ENCODE measurements at regions not wholly inside any gene's neighbourhood (a gene's known extent, or its start where the extent isn't known, plus 50 kb on each side); places are given as distances from the start of the nearest gene placed in this dataset.

DNA sequence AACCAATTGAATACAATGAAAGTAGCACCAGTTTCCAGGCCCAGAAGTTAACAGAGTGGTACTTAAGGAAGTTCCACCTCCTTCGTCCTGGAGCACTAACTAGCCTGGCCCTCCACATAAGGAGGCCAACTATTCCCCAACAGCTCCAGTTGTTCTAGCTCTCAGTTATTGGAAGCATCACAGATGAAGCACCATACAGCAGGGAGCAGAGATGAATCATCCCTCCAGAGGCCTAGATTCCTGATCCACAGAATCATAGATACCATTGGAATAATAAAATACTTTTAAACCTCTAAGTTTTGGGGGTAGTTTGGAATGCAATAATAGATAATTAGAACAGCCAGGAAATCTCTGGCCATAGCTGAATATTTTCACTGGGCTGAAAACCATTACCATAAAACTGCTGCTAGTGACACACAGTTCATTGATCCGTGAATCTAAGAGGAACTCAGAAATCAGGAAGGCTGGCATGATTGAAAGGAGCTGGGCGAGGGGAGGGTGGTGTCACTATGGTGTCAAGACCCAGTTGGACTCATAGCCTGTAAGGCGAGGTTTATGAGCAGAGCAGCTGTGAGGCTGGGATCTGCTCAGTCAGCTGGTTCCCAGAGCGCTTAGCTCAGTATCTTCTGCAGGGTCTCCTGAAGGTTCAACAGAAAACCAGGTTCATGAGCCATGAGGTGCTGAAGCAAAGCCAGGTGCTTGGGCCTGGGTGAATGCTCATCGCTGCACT is 371.4 kb upstream of the TMTC1 start:
- intact Hi-C loops (cut with micrococcal nuclease), result no loop called here

DNA sequence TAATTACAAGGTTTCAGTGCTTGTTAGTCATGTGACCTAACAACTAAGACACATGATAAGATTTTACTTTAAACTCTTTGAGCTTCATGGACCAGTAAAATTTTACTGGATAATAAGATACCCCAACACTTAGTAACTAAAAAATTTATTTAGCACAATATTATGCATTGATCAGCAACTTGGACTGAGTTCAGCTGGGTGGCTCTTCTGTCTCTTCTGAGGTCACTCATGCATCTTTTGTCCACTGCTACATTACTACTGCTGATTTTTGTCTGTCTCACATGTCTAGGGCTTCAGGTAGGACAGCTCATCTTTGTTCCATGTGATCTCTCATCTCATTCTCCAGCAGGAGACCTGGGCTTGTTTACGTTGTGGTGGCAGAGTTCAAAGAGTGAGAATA is 370.2 kb upstream of the TMTC1 start:
- intact Hi-C loops (cut with micrococcal nuclease), result no loop called here

DNA sequence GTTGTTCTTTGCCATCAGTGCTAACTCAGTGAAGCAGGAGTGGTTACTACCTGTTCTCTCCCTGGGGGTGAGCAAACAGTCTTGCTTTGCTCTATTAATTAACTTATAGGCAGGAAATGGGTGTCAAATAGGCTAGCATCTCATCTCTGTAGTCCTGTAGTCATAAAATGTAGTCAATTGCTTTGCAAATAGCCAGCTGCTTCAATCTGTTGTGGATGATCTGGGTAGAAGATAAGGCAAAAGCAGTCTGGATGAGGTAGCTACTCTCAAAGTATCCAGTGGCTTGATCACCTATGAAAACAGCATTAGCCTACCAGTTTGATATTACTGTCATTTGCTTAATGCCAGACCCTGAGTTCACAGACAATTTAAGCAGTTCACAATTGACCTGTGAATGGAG is 369.0 kb upstream of the TMTC1 start:
- intact Hi-C loops (cut with micrococcal nuclease), result no loop called here

DNA sequence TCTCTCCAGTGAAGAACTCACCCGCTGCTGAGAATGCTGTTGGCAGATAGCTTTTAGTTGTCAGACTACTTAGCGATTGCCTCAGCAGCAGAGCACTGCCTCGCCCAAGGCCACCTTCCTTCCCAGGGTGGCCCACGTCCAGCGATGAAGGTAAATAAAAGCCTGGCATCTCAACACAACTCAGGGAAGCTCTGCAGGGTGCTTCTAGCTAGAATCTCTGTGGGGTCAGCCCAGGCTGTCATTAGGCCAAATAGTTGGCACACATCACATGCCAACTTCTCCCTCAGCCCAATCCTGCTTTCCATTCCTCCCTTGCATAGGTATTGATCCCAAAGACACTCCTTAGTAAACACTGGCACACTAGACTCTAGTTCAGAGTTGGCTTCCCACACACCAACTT is 368.1 kb upstream of the TMTC1 start:
- intact Hi-C loops (cut with micrococcal nuclease), result no loop called here

DNA sequence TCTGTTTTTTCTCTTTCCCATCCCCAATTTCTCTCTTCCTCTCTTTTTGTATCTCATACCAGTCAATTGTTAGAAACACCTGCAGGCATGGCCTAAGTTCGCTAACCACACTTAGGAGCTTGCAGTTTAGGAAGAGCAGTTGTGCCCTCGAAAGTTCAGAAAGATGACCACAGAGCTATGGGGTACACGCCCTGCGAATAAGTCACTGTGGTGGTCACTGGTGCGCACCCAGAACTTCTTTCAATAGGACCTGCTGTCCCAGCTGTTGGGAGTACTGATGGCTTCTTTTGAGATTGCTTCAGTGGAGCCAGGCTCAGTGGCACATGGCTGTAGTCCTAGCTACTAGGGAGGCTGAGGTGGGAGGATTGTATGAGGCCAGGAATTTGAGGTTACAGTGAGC is 362.8 kb upstream of the TMTC1 start:
- intact Hi-C loops (cut with micrococcal nuclease), result no loop called here

DNA sequence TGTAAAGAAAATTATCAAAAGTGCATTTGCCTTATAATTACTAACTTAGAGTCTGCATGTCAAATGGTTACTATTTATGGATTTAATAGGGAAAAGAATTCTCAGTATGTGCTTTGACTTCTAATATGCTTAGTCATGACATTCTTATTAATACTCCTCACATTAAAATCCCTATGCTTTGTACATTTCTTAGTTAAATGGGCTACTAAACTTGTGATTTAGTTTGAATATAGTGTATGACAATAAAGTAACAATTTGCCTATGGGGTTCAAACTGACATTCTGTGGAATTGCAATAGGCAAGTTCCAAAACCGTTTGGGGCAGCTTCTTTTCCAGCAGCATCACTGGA is 361.9 kb upstream of the TMTC1 start:
- intact Hi-C loops (cut with micrococcal nuclease), result no loop called here

DNA sequence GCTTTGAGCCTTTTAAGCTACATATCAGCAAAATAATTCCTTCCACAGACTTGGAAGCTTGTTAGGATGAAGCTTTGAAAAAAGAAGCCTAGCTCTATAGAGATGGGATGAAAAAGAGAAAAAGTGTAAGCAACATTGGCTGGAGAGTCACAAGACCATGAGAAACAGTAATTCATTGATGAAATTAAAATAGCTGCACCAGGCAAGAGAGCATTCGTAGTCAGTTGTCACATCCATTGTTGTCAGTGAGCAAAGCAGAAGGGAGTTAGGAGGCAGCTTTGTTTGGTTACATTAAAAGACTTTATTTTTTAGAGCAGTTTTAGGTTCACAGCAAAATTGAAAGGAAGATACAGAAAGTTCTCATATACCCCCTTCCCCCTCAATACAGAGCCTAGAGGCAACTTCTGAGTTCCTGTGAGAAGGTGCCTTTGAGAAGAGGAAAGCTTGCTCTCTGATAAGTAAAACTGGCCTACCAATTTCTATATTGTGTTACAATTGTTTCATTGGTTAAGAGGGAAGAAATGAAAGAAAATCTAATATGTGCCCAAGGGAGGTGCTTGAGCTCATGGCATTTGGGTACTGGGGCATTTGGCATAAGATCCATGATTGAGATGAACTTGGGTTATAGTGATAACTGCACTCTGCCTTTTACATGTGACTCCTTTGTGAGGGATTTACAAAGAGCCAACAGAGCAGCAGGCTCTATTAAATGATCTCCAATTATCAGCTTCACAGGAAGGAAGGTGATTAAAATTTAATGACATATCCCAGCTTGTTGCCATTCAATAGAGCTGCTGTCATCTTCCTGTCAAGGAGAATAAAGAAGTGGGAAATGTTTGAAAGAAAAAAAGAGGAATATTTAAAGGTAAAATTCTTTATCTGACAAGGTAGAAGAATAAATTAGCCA is 361.3 kb upstream of the TMTC1 start:
- intact Hi-C loops (cut with micrococcal nuclease), result no loop called here

DNA sequence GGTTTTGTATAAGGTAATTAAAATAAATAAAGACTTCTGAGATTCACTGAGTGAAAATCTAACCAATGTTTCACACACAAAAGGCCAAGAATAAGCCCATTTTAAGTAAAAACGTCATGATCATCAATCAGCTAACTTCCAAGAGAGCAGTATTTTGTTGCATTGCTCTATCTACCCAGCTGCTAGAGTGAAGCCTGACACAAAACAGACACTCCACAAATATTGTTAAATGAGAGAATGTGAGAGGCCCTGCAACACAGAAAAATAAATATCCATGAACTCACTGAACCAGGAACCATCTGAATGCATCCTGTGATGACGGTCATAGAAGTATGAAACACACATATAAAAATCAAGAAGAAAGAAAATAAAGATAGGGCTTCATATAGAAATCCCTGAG is 358.6 kb upstream of the TMTC1 start:
- intact Hi-C loops (cut with micrococcal nuclease), result no loop called here

DNA sequence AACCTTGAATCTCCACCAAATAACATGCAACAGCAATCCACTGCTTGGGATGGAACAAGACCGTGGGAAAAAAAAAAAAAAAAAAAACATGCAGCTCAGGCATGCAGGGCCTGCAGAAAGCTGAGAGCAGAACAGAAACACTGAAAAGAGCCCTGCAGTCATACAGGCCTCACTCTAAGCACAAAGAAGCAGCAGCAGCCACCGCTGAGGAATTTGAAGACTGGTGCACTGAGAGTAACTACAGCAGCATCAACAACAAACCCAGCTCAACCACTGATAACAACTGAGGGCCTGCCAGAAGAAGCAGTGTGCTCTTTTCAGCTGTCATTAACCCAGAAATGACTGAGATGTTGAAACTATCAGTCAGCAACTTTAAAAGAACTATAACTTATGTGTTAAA is 354.7 kb upstream of the TMTC1 start:
- intact Hi-C loops (cut with micrococcal nuclease), result no loop called here

DNA sequence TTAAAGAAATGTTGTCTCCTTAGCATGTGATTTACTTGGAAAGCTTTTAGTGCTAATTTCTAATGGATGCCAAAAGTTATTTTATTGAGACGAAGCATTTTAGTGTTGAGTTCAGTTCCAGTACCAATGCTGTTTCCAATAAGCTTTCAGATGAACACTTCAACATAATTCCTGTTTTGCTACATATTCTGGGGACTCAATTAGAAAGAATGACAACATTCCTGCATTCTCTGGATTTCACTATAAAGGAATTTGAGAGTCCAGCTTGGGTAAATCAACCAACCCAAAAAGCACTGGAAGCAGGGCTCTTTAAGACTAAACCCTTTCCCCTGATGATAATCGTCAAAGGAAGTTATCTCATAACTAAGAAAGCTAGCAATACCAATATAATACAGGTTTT is 353.0 kb upstream of the TMTC1 start:
- intact Hi-C loops (cut with micrococcal nuclease), result no loop called here

DNA sequence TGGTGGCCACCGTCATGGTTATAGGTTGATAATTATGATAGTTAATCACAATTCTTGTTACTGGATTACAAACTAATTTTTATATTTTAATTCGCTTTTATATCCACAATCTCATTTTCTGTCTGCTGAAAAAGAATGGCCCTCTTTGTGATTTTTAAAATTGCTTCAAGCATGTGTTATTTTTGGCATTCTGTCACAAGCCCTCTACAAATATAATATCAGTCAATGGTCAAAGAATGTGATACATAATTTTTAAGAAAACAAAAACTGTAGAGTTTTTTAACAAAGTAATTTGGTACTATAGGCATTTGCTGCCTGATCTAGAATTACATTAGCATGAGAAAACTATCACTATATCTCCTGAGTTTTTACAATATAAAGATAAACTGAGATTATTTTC is 352.0 kb upstream of the TMTC1 start:
- intact Hi-C loops (cut with micrococcal nuclease), result no loop called here

DNA sequence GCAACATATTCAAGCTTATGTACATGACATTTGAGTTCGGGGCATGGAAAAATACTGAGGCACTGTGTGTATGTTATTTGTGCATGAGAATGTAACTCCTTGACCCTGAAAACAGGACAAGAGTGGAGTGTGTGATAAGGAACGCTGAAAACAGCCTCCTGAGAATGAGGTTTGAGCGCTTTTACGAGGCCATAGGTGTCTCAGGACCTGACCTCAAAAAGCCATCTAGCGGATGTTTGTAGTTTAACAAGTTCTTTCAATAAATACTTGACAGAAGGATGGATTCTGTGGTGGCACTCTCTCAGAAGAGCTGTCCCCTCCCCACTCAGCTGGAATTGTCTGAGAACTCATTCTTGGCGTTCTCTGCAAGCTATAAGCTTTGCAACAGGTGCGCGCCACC is 350.5 kb upstream of the TMTC1 start:
- intact Hi-C loops (cut with micrococcal nuclease), result no loop called here

DNA sequence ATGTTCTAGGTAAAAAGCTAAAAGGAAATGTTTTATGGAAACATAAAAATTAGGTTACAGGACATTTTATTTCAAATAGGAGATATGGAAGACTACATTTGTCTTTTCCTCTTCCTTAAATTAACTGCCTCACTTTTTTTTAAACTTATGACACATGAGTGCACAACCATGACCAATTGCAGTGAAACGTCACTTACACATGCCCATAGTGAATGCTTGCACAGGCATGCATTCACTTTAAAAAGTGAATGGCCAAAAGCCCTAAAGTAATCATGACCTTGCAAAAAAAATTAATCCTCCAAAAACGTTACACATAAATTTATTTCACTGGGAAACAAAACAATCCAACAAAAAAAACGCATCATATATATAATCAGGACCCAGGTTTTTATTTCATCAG is 343.2 kb upstream of the TMTC1 start:
- intact Hi-C loops (cut with micrococcal nuclease), result no loop called here

DNA sequence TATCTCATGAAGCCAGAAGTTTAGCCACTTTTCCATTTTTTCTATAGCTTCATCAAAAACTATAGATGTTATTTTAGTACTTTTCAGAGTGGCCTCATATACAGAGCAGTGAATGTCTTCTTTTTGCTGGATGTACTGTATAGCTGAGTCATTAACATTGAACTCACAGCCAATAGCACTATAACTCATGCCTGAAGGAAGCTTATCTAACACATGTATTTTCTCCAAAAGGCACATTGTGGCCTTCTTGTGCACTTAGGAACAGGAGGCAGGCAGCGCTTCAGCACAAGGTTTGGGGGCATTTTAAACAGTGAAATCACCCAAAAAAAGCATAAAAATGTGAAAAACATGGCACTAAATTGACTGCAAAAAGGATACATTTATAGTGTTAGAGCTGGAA is 336.8 kb upstream of the TMTC1 start:
- intact Hi-C loops (cut with micrococcal nuclease), result no loop called here

DNA sequence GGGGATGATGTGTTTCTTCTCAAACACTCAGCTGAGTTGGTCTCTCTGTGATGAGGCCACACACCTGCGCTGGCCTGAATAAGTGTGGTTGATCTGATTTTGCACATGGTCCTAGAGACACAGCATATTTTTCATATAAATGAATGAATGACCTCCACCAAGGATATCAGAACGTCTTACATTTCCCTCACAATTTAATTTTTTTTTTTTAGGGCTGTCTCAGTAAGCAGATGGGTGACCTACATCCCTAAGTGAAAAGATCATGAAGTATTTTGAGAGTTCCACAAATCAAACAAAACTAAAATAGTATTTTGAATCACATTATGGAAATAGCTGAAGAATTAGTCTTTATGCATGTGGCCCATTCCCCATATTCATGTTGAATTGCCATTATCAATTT is 333.7 kb upstream of the TMTC1 start:
- intact Hi-C loops (cut with micrococcal nuclease), result no loop called here

DNA sequence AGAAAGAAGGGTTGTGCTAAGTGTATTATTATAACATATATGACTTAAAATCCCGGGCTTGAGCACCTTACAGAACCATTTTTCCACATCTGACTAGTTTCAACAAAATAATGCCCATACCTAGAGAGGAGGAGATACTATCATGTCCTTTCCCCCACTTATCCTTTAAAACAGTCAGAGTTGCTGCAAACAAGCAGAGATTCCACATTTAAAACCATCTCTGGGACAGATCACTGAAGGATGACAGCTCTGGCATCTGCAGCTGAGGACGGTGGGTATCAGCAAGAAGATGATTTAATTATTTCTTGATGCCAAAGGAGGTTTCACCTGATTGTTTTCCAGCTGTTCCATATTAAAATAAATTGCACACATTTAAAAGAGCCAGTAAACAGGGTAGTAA is 328.0 kb upstream of the TMTC1 start:
- intact Hi-C loops (cut with micrococcal nuclease), result no loop called here

DNA sequence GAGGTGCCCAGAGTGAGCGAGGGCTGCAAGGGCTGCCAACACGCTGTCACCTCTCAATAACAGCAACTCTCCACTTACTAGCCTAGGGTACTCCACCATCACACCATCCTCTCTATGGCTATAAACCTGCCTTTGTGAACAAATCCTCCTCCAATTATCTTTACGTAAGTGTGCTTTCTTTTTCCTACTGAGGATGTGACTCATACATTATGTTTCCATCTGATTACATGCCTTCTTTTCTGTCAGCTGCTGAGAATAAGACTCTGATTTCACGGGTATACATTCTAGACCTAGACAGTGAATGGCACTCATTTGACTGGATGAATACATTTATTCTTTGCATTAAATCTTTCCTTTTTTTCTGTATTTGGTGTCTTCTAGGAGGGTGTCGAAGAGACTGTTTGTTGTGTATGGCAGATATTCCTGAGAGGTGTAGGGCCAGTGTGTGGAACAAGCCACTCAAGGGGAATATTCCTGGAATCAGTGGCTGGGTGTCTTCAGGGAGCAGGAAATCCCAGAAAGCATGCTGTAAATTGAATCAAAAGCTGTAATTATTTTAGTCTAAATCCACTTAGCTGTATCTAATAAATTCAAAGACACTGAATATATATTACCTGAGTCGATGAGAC is 327.3 kb upstream of the TMTC1 start:
- intact Hi-C loops (cut with micrococcal nuclease), result no loop called here

DNA sequence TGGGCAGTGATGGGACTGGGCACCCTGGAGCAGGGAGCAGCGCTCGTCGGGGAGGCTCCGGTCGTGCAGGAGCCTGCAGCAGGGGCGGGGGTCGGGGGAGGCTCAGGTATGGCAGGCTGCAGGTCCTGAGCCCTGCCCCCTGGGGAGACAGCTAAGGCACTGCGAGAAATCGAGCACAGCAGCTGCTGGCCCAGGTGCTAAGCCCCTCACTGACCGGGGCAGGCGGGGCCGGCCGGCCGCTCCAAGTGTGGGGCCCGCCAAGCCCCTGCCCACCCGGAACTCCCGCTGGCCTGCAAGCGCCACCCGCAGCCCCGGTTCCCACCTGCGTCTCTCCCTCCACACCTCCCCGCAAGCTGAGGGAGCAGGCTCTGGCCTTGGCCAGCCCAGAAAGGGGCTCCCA is 326.8 kb upstream of the TMTC1 start:
- intact Hi-C loops (cut with micrococcal nuclease), result no loop called here

DNA sequence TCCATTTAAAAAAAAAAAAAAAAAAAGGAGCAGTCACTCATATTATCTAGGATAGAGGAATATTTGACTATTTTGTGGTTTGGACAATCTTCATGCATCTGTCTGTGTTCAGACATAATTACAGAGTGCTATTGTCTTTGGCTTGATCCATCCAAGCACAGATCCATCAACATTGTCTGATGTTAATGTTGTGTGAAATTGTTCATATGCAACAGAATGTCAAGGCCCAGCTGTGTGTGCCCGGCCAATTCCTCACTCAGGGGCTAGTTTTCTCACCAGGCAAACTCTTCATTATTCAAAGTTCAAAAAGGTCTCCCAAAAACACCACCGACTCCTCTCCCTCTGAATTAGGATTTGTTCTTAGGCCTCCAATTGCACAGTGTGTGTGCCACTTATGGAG is 324.9 kb upstream of the TMTC1 start:
- intact Hi-C loops (cut with micrococcal nuclease), result no loop called here

DNA sequence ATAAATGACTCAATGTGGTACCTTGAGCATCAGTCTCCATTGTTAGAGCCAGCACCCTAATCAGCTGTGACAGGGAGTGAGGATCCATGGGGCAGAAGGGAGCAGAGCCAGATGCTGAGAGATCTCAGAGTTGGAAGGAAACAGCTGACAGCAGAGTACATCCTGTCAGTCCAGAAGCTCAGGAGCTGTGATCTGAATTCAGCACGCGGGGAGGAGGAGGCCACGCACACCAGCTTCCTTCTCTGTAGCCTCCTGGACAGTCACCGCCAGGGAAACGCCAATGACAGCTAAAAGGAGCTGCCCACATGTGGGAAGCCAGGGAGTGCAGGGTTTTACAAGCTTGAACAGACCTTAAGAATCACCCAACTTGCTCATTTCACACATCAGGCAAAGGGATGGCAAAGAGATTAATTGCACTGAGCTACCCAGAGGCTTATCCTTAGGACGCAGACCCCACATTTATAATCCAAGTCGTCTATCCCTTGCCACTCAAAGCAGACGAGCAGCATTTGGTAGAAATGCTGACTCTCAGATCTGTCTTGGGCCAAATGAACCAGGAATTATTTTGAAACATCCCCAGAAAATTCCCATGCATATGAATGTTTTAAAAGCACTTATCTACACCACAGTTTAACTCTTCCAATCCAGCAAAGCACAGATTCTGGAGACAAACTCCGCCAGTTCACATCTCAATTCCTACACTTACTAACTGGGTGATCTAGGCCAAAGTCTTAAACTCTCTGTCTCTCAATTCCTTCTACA is 322.6 kb upstream of the TMTC1 start:
- intact Hi-C loops (cut with micrococcal nuclease), result no loop called here

DNA sequence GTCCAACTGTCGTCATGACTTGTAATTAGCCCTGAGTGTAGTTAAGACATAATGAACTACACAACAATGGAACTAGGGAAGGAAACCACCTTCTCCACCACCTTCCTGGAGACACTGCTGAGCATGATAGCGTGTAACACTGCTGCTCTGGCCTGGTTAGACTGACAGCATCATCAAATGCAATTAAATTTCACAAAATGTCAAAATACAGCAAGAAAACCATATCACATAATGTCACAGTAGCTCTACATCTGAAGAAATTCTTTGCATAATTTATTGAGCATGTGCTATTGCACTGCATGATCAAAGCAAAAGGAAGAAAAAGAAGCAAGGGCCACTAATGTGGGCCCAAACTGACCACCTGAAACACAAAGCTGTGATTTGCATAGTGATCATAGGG is 321.8 kb upstream of the TMTC1 start:
- intact Hi-C loops (cut with micrococcal nuclease), result no loop called here

DNA sequence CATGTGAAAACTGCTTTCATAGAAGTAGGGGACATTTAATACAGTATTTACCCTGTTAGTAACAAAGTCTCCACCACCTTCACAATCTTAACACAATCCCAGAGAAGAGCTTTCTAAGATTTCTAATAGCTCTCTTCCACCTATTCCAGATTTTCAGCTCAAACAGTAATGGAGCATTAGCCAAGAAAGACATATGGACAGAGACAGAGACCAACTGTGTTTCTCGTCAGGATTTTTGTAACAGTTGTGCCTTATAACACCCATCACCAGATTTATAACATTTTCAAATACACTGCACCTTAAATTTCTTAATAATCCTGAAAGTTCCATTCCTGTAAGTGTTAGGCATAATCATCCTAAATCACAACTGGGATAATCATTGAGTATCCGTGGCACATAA is 321.2 kb upstream of the TMTC1 start:
- intact Hi-C loops (cut with micrococcal nuclease), result no loop called here
